NCI-H748 treated with DMSO at 0.1 percent for 48 hours (cell line): ENCODE measurements at regions not wholly inside any gene's neighbourhood (a gene's known extent, or its start where the extent isn't known, plus 50 kb on each side); places are given as distances from the start of the nearest gene placed in this dataset.

Experiments
- DNase-seq: peaks from one replicate; lab custom pipeline; 2025; lab: John Stamatoyannopoulos, UW

GRCh38 chr4:100970414-100970813 lies 376.9 kb downstream of the PPP3CA start:
- no peak for DNase-seq

- DNase-seq, result no peak
Observed at GRCh38 chr4:100969925-100970324, 377.4 kb downstream of the PPP3CA start.

- DNase-seq, result no peak
Observed at GRCh38 chr4:100968046-100968445, 379.3 kb downstream of the PPP3CA start.

GRCh38 chr4:100963627-100964026 lies 383.7 kb downstream of the PPP3CA start:
- DNase-seq, result no peak

- DNase-seq, result no peak
Observed at GRCh38 chr4:100962698-100963097, 384.6 kb downstream of the PPP3CA start.

- DNase-seq, result no peak
Observed at GRCh38 chr4:100960232-100960631, 387.1 kb downstream of the PPP3CA start.

GRCh38 chr4:100954046-100954445 lies 393.3 kb downstream of the PPP3CA start:
- no peak for DNase-seq

GRCh38 chr4:100953616-100954015 lies 393.7 kb downstream of the PPP3CA start:
- no peak for DNase-seq

GRCh38 chr4:100952590-100952989 lies 394.7 kb downstream of the PPP3CA start:
- no peak for DNase-seq

GRCh38 chr4:100949350-100949935 lies 397.9 kb downstream of the PPP3CA start:
- DNase-seq, result no peak

GRCh38 chr4:100948911-100949310 lies 398.4 kb downstream of the PPP3CA start:
- DNase-seq, result no peak

- no peak for DNase-seq
Observed at GRCh38 chr4:100945789-100946188, 401.5 kb downstream of the PPP3CA start.

GRCh38 chr4:100938698-100939097 lies 408.6 kb downstream of the PPP3CA start:
- no peak for DNase-seq

GRCh38 chr4:100936661-100937375 lies 410.5 kb downstream of the PPP3CA start:
- no peak for DNase-seq

- no peak for DNase-seq
Observed at GRCh38 chr4:100935090-100935489, 412.2 kb downstream of the PPP3CA start.

- DNase-seq, result no peak
Observed at GRCh38 chr4:100933628-100934027, 413.7 kb downstream of the PPP3CA start.

- DNase-seq, result no peak
Observed at GRCh38 chr4:100929758-100930157, 411.9 kb upstream of the EMCN start.

GRCh38 chr4:100929135-100929534 lies 411.3 kb upstream of the EMCN start:
- DNase-seq, result no peak

- DNase-seq, result no peak
Observed at GRCh38 chr4:100926039-100926717, 408.4 kb upstream of the EMCN start.

- DNase-seq, result no peak
Observed at GRCh38 chr4:100913685-100914084, 395.9 kb upstream of the EMCN start.

GRCh38 chr4:100908540-100908939 lies 390.7 kb upstream of the EMCN start:
- DNase-seq, result no peak

- DNase-seq, result no peak
Observed at GRCh38 chr4:100907465-100908454, 389.9 kb upstream of the EMCN start.
